ENCODE measurements at regions not wholly inside any gene's neighbourhood (a gene's known extent, or its start where the extent isn't known, plus 50 kb on each side); places are given as distances from the start of the nearest gene placed in this dataset.

DNA sequence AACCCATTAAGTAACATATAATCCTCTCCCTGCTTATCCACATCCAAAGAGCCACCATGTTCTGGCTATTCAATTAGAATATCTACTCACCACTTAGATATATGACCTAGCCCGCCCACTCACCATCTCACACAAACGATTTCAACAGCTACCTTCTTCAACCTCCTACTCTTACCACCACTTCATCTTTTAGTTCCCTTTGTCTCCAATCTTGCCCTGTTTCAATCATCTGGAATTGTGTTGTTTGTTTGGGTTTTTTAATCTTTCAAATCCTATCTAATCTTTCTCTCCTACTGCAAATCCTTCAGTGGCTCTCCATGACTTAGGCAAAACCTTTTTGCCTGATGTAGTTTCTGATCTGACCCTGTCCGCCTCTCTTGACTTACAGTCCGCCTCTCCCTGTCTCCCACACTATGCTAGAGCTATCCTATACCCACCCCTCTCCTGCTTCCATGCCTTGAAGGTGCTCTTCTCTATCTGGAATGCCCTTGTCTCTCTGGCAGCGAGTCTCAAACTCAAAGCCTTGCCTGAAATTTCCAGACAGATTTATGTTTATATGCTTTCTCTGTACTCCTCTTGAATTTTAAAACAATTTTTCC is 161.0 kb upstream of the CRY1 start:
- Histone ChIP-seq H2BK15ac (ENCODE audit: low read depth, low read length) (no peak overlapping the region), H4K91ac (ENCODE audit: insufficient read length, low read depth, low read length) (no peak overlapping the region), H4K8ac (replicated peaks; ENCODE audit: insufficient read length, low read depth, low read length) (no peak overlapping the region), H3K56ac (ENCODE audit: insufficient read length, low read depth, low read length) (no peak overlapping the region), H3T11ph (ENCODE audit: low read length) (no peak overlapping the region), H3K4ac (ENCODE audit: low read depth, low read length) (no peak overlapping the region), H3K27me3 (ENCODE audit: insufficient read depth, low read length) (no peaks in the 10 kb centered on the region), H3K18ac (ENCODE audit: insufficient read length, low read depth, low read length) (no peak overlapping the region), H4K5ac (ENCODE audit: insufficient read length, low read depth, low read length) (no peak overlapping the region), H3K4me2 (ENCODE audit: insufficient read depth, insufficient read length, low read length) (no peak overlapping the region), H4K20me1 (ENCODE audit: control insufficient read depth, insufficient read depth, insufficient read length) (no peaks in the 10 kb centered on the region), H3K23me2 (ENCODE audit: insufficient read length, low read depth, low read length, poor library complexity, severe bottlenecking) (no peaks in the 10 kb centered on the region), H2BK20ac (ENCODE audit: low read depth, low read length, poor library complexity, severe bottlenecking) (no peak overlapping the region), H3K23ac (ENCODE audit: insufficient read length, low read depth, low read length) (no peak overlapping the region), H3K14ac (ENCODE audit: insufficient read depth, low read length) (no peak overlapping the region), H2AK5ac (ENCODE audit: insufficient read length, low read length) (no peak overlapping the region), H3K4me1 (ENCODE audit: insufficient read depth, low read length) (no peaks in the 10 kb centered on the region), H3K9me3 (ENCODE audit: control insufficient read depth, low read depth, low read length) (no peaks in the 10 kb centered on the region), H3K79me1 (ENCODE audit: insufficient read depth, low read depth, low read length, poor library complexity, severe bottlenecking) (no peaks in the 10 kb centered on the region), H3K9ac (ENCODE audit: extremely low read depth, insufficient read length, low read length) (no peak overlapping the region), H2BK120ac (ENCODE audit: low read depth, low read length, poor library complexity, severe bottlenecking) (no peak overlapping the region), H2BK5ac (ENCODE audit: insufficient read length, low read length) (no peak overlapping the region), H2BK12ac (ENCODE audit: insufficient read length, low read depth, low read length) (no peak overlapping the region), H2AFZ (ENCODE audit: low read length) (no peak overlapping the region), H3K27ac (ENCODE audit: insufficient read length, low read depth, low read length) (no peak overlapping the region), H3K79me2 (ENCODE audit: insufficient read depth, low read length) (no peaks in the 10 kb centered on the region)
- H3K27me3 Mint-ChIP-seq (ENCODE audit: low read depth): peaks cover 6% of the 10 kb centered on the region; the same call in 1 of the 2 replicates
- H3K36me3 Mint-ChIP-seq (ENCODE audit: insufficient read depth in 1 of 3, low read depth in 3 of 3): no peaks in the 10 kb centered on the region; a peak in 1 of 7 replicates
- H3K4me3 Mint-ChIP-seq: no peak overlapping the region
- 100% methylated on average over 2 of the region's 5 CpGs for WGBS (ENCODE audit: extremely low coverage, insufficient read length, low lambda C conversion rate)
- TF ChIP-seq, protein P1, sequence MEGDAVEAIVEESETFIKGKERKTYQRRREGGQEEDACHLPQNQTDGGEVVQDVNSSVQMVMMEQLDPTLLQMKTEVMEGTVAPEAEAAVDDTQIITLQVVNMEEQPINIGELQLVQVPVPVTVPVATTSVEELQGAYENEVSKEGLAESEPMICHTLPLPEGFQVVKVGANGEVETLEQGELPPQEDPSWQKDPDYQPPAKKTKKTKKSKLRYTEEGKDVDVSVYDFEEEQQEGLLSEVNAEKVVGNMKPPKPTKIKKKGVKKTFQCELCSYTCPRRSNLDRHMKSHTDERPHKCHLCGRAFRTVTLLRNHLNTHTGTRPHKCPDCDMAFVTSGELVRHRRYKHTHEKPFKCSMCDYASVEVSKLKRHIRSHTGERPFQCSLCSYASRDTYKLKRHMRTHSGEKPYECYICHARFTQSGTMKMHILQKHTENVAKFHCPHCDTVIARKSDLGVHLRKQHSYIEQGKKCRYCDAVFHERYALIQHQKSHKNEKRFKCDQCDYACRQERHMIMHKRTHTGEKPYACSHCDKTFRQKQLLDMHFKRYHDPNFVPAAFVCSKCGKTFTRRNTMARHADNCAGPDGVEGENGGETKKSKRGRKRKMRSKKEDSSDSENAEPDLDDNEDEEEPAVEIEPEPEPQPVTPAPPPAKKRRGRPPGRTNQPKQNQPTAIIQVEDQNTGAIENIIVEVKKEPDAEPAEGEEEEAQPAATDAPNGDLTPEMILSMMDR (conservative IDR thresholded peaks at IDR 0.05): no peak
- H3K9me3 Mint-ChIP-seq: peaks cover 0 to 2% of the 10 kb centered on the region in 2 experiments; a peak in 1 of 5 replicates
- no peak for DNase-seq
- no peaks in the 10 kb centered on the region for H3K4me1 Mint-ChIP-seq
- no peak overlapping the region for H3K27ac Mint-ChIP-seq

Data from H9 (cell line).